PC-3 (cell line): ENCODE measurements at regions not wholly inside any gene's neighbourhood (a gene's known extent, or its start where the extent isn't known, plus 50 kb on each side); places are given as distances from the start of the nearest gene placed in this dataset.
"Not testable (repeated sequence)": the region's sequence is repeated elsewhere in the genome, so short reads cannot be mapped to it uniquely, and the experiment has no call there.

Experiments
- EZH2 ChIP-seq: fragments of 300-600 bp; sonication (generic); IDR thresholded peaks from one replicate; pipeline ENCODE4 v1.6.1; 2017; ENCODE audit warnings: antibody characterized with exemption, mild to moderate bottlenecking, low read length; ENCODE audit not compliant: unreplicated experiment
- EZH2phosphoT487 ChIP-seq: fragments of 300-600 bp; sonication (generic); IDR thresholded peaks from 2 replicates; pipeline ENCODE4 v1.6.1; 2018; ENCODE audit warnings: mild to moderate bottlenecking, antibody characterized with exemption, low read length, borderline replicate concordance
- TF ChIP-seq, protein P1 (sequence below): fragments of 300-600 bp; sonication (generic); conservative IDR thresholded peaks from 2 replicates; pipeline ENCODE4 v1.5.1; 2017; ENCODE audit warnings: antibody characterized with exemption, low read depth, mild to moderate bottlenecking, low read length

DNA sequence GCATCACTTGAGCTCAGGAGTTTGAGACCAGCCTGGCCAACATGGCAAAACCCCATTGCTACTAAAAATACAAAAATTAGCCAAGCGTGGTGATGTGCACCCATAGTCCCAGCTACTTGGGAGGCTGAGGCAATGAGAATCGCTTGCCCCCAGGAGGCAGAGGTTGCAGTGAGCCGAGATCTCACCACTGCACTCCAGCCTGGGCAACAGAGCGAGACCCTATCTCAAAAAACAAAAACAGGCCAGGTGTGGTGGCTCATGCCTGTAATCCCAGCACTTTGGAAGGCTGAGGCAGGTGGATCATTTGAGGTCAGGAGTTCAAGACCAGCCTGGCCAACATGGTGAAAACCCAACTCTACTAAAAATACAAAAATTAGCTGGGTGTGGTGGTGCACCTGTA is 89.6 kb upstream of the EPCAM start:
- TF ChIP-seq, protein P1, sequence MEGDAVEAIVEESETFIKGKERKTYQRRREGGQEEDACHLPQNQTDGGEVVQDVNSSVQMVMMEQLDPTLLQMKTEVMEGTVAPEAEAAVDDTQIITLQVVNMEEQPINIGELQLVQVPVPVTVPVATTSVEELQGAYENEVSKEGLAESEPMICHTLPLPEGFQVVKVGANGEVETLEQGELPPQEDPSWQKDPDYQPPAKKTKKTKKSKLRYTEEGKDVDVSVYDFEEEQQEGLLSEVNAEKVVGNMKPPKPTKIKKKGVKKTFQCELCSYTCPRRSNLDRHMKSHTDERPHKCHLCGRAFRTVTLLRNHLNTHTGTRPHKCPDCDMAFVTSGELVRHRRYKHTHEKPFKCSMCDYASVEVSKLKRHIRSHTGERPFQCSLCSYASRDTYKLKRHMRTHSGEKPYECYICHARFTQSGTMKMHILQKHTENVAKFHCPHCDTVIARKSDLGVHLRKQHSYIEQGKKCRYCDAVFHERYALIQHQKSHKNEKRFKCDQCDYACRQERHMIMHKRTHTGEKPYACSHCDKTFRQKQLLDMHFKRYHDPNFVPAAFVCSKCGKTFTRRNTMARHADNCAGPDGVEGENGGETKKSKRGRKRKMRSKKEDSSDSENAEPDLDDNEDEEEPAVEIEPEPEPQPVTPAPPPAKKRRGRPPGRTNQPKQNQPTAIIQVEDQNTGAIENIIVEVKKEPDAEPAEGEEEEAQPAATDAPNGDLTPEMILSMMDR = not testable (repeated sequence)
- not testable (repeated sequence) for TF ChIP-seq EZH2, EZH2phosphoT487
